SK-N-SH (cell line): ENCODE measurements at regions not wholly inside any gene's neighbourhood (a gene's known extent, or its start where the extent isn't known, plus 50 kb on each side); places are given as distances from the start of the nearest gene placed in this dataset.

Source experiments
- ELF1 ChIP-seq: IDR thresholded peaks from 2 replicates; pipeline ENCODE4 v1.4.0; 2012
- NRF1 ChIP-seq: IDR thresholded peaks from 2 replicates; pipeline ENCODE4 v1.6.1; 2012; ENCODE audit warnings: low read depth, mild to moderate bottlenecking, low read length
- PBX3 ChIP-seq: IDR thresholded peaks from 2 replicates; pipeline ENCODE4; 2012
- POLR2AphosphoS5 ChIP-seq: IDR thresholded peaks from 2 replicates; pipeline ENCODE4 v1.6.1; 2012; ENCODE audit warnings: low read depth, low read length
- USF2 ChIP-seq: fragments of 150-350 bp; IDR thresholded peaks from 2 replicates; pipeline ENCODE4 v1.6.1; 2017; ENCODE audit warnings: antibody characterized with exemption, low read length, low read depth, borderline replicate concordance
- TF ChIP-seq, protein P1 (sequence below): fragments of 200-600 bp; sonication (generic); IDR thresholded peaks from 2 replicates; pipeline ENCODE4 v1.6.1; 2017; ENCODE audit warnings: antibody characterized with exemption, mild to moderate bottlenecking, moderate library complexity
- TF ChIP-seq, protein P2 (sequence below): IDR thresholded peaks from 2 replicates; pipeline ENCODE4 v1.6.1; 2012; ENCODE audit warnings: mild to moderate bottlenecking, low read depth, low read length, moderate library complexity
- TF ChIP-seq, protein P3 (sequence below): IDR thresholded peaks from 2 replicates; pipeline ENCODE4 v1.4.0; 2012; ENCODE audit warnings: low read depth, borderline replicate concordance

- TF ChIP-seq, protein P1, sequence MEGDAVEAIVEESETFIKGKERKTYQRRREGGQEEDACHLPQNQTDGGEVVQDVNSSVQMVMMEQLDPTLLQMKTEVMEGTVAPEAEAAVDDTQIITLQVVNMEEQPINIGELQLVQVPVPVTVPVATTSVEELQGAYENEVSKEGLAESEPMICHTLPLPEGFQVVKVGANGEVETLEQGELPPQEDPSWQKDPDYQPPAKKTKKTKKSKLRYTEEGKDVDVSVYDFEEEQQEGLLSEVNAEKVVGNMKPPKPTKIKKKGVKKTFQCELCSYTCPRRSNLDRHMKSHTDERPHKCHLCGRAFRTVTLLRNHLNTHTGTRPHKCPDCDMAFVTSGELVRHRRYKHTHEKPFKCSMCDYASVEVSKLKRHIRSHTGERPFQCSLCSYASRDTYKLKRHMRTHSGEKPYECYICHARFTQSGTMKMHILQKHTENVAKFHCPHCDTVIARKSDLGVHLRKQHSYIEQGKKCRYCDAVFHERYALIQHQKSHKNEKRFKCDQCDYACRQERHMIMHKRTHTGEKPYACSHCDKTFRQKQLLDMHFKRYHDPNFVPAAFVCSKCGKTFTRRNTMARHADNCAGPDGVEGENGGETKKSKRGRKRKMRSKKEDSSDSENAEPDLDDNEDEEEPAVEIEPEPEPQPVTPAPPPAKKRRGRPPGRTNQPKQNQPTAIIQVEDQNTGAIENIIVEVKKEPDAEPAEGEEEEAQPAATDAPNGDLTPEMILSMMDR = no peak
- TF ChIP-seq NRF1 (no peak), ELF1 (no peak), USF2 (no peak), POLR2AphosphoS5 (no peak), PBX3 (no peak)
- TF ChIP-seq, protein P2, sequence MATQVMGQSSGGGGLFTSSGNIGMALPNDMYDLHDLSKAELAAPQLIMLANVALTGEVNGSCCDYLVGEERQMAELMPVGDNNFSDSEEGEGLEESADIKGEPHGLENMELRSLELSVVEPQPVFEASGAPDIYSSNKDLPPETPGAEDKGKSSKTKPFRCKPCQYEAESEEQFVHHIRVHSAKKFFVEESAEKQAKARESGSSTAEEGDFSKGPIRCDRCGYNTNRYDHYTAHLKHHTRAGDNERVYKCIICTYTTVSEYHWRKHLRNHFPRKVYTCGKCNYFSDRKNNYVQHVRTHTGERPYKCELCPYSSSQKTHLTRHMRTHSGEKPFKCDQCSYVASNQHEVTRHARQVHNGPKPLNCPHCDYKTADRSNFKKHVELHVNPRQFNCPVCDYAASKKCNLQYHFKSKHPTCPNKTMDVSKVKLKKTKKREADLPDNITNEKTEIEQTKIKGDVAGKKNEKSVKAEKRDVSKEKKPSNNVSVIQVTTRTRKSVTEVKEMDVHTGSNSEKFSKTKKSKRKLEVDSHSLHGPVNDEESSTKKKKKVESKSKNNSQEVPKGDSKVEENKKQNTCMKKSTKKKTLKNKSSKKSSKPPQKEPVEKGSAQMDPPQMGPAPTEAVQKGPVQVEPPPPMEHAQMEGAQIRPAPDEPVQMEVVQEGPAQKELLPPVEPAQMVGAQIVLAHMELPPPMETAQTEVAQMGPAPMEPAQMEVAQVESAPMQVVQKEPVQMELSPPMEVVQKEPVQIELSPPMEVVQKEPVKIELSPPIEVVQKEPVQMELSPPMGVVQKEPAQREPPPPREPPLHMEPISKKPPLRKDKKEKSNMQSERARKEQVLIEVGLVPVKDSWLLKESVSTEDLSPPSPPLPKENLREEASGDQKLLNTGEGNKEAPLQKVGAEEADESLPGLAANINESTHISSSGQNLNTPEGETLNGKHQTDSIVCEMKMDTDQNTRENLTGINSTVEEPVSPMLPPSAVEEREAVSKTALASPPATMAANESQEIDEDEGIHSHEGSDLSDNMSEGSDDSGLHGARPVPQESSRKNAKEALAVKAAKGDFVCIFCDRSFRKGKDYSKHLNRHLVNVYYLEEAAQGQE = no peak
- TF ChIP-seq, protein P3, sequence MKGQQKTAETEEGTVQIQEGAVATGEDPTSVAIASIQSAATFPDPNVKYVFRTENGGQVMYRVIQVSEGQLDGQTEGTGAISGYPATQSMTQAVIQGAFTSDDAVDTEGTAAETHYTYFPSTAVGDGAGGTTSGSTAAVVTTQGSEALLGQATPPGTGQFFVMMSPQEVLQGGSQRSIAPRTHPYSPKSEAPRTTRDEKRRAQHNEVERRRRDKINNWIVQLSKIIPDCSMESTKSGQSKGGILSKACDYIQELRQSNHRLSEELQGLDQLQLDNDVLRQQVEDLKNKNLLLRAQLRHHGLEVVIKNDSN = no peak
Observed at GRCh38 chr20:57064836-57065235, 201.6 kb downstream of the BMP7 start.
